ENCODE measurements at regions not wholly inside any gene's neighbourhood (a gene's known extent, or its start where the extent isn't known, plus 50 kb on each side); places are given as distances from the start of the nearest gene placed in this dataset.

DNA sequence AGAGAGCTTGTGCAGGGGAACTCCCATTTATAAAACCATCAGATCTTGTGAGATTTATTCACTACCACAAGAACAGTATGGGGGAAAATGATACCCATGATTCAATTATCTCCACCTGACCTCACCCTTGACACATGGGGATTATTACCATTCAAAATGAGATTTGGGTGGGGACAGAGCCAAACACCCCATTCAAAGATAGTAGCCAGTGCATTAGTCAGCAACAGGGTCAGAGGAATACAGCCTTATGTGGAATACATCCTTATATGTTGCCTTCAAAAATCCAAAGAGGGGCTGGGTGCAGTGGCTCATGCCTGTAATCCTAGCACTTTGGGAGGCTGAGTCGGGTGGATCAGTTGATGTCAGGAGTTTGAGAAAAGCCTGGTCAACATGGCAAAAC lies 563.2 kb downstream of the CCDC171 start:
- FAIRE-seq (no peak), DNase-seq (ENCODE audit: low read depth, low spot score) (no peak)
- H3K4me1 ChIP-seq (ENCODE audit: control insufficient read depth, extremely low read depth, insufficient read depth, low read length) = peaks cover 4% of the 10 kb centered on the region
- no peak overlapping the region for H3K4me2 ChIP-seq (ENCODE audit: control insufficient read depth, extremely low read depth, insufficient read depth, low read depth, low read length)
- no peak overlapping the region for H3K4me3 ChIP-seq (ENCODE audit: control insufficient read depth in 2 of 3, extremely low read depth in 1 of 3, insufficient read depth in 2 of 3, low read depth in 1 of 3, low read length in 3 of 3)
- H2AFZ ChIP-seq (ENCODE audit: control insufficient read depth, low read length) = no peak overlapping the region
- no peaks in the 10 kb centered on the region for H3K9me3 ChIP-seq (ENCODE audit: control insufficient read depth, low read depth, low read length)
- TF ChIP-seq, protein P1, sequence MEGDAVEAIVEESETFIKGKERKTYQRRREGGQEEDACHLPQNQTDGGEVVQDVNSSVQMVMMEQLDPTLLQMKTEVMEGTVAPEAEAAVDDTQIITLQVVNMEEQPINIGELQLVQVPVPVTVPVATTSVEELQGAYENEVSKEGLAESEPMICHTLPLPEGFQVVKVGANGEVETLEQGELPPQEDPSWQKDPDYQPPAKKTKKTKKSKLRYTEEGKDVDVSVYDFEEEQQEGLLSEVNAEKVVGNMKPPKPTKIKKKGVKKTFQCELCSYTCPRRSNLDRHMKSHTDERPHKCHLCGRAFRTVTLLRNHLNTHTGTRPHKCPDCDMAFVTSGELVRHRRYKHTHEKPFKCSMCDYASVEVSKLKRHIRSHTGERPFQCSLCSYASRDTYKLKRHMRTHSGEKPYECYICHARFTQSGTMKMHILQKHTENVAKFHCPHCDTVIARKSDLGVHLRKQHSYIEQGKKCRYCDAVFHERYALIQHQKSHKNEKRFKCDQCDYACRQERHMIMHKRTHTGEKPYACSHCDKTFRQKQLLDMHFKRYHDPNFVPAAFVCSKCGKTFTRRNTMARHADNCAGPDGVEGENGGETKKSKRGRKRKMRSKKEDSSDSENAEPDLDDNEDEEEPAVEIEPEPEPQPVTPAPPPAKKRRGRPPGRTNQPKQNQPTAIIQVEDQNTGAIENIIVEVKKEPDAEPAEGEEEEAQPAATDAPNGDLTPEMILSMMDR (optimal IDR thresholded peaks at IDR 0.05 in 1 of 3, IDR thresholded peaks at IDR 0.05 in 1 of 3, conservative IDR thresholded peaks at IDR 0.05 in 1 of 3; ENCODE audit: extremely low read depth in 1 of 3, insufficient read depth in 2 of 3, low read length in 3 of 3) = no peak
- dilution Hi-C loops (cut with MboI; ENCODE audit: extremely low pct_ligation_motif_present, low sequenced_read_pairs) = no loop called here
- H4K20me1 ChIP-seq (ENCODE audit: control insufficient read depth, extremely low read depth, insufficient read depth, low read length) = no peaks in the 10 kb centered on the region
- H3K27ac ChIP-seq (ENCODE audit: control insufficient read depth, insufficient read depth, low read length) = no peak overlapping the region
- H3K9me1 ChIP-seq (ENCODE audit: control insufficient read depth, extremely low read depth, insufficient read depth, low read length) = no peaks in the 10 kb centered on the region
- no peak overlapping the region for H3K9ac ChIP-seq (ENCODE audit: control insufficient read depth, extremely low read depth, insufficient read depth, low read length)
- H3K27me3 ChIP-seq (ENCODE audit: control insufficient read depth, extremely low read depth, insufficient read depth, low read length) = no peaks in the 10 kb centered on the region
- H3K79me2 ChIP-seq (ENCODE audit: control insufficient read depth, insufficient read depth, low read length) = no peaks in the 10 kb centered on the region
- no peaks in the 10 kb centered on the region for H3K36me3 ChIP-seq (ENCODE audit: control insufficient read depth in 2 of 2, extremely low read depth in 1 of 2, insufficient read depth in 2 of 2, low read length in 2 of 2)

DNA sequence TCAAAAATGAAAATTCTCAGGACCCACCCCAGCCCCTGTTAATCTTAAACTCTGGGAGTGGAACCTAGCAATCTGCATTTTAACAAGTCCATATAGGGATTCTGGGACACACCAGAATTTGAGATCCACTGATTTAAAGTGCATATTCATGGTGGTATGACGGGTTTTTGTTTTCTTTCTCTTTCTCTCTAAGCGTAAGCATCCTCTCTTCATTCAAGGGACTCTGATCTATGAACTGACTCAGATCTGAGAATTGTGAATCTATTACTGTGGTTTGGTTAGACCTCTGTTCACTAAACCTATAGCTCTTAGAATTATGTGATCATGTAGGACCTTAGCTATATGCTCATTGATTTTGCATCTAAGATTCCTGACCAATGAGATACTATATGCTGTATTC lies 565.2 kb downstream of the CCDC171 start:
- FAIRE-seq = no peak

More for the DNA sequence above, 565.2 kb downstream of the CCDC171 start:
- no peaks in the 10 kb centered on the region for H3K9me1 ChIP-seq (ENCODE audit: control insufficient read depth, extremely low read depth, insufficient read depth, low read length)
- H3K4me3 ChIP-seq (ENCODE audit: control insufficient read depth in 2 of 3, extremely low read depth in 1 of 3, insufficient read depth in 2 of 3, low read depth in 1 of 3, low read length in 3 of 3) = no peak overlapping the region
- no peak overlapping the region for H3K4me2 ChIP-seq (ENCODE audit: control insufficient read depth, extremely low read depth, insufficient read depth, low read depth, low read length)
- TF ChIP-seq, protein P1 (optimal IDR thresholded peaks at IDR 0.05 in 1 of 3, IDR thresholded peaks at IDR 0.05 in 1 of 3, conservative IDR thresholded peaks at IDR 0.05 in 1 of 3; ENCODE audit: extremely low read depth in 1 of 3, insufficient read depth in 2 of 3, low read length in 3 of 3) = no peak
- no peak for TF ChIP-seq EZH2 (IDR thresholded peaks at IDR 0.05; ENCODE audit: low read length)
- H3K79me2 ChIP-seq (ENCODE audit: control insufficient read depth, insufficient read depth, low read length) = no peaks in the 10 kb centered on the region
- no peaks in the 10 kb centered on the region for H3K9me3 ChIP-seq (ENCODE audit: control insufficient read depth, low read depth, low read length)
- dilution Hi-C loops (cut with MboI; ENCODE audit: extremely low pct_ligation_motif_present, low sequenced_read_pairs) = no loop called here
- H2AFZ ChIP-seq (ENCODE audit: control insufficient read depth, low read length) = no peak overlapping the region
- H3K27ac ChIP-seq (ENCODE audit: control insufficient read depth, insufficient read depth, low read length) = no peak overlapping the region
- H3K36me3 ChIP-seq (ENCODE audit: control insufficient read depth in 2 of 2, extremely low read depth in 1 of 2, insufficient read depth in 2 of 2, low read length in 2 of 2) = no peaks in the 10 kb centered on the region
- DNase-seq (ENCODE audit: low read depth, low spot score) = no peak
- no peaks in the 10 kb centered on the region for H4K20me1 ChIP-seq (ENCODE audit: control insufficient read depth, extremely low read depth, insufficient read depth, low read length)
- peaks cover 9% of the 10 kb centered on the region for H3K4me1 ChIP-seq (ENCODE audit: control insufficient read depth, extremely low read depth, insufficient read depth, low read length)
- H3K9ac ChIP-seq (ENCODE audit: control insufficient read depth, extremely low read depth, insufficient read depth, low read length) = no peak overlapping the region
- no peaks in the 10 kb centered on the region for H3K27me3 ChIP-seq (ENCODE audit: control insufficient read depth, extremely low read depth, insufficient read depth, low read length)
